ENCODE measurements at regions not wholly inside any gene's neighbourhood (a gene's known extent, or its start where the extent isn't known, plus 50 kb on each side); places are given as distances from the start of the nearest gene placed in this dataset.

- Mint-ChIP-seq H3K4me1 (no peaks in the 10 kb centered on the region), H3K27me3 (no peaks in the 10 kb centered on the region), H3K9me3 (peaks cover 19% of the 10 kb centered on the region), H3K27ac (ENCODE audit: low read depth) (no peak overlapping the region), H3K4me3 (no peak overlapping the region), H3K36me3 (ENCODE audit: insufficient read depth) (no peaks in the 10 kb centered on the region)
- ATAC-seq (replicated peaks; ENCODE audit: extremely low read depth, poor library complexity, severe bottlenecking) = no peak
- no peak for DNase-seq (ENCODE audit: low spot score in 2 of 2)
Observed at GRCh38 chr4:130449741-130450140, 1353.8 kb downstream of the C4orf33 start.

GRCh38 chr4:130468340-130468739 is 1372.4 kb downstream of the C4orf33 start:
- no peak overlapping the region for H3K4me3 Mint-ChIP-seq
- peaks cover 5% of the 10 kb centered on the region for H3K9me3 Mint-ChIP-seq
- ATAC-seq (replicated peaks; ENCODE audit: extremely low read depth, poor library complexity, severe bottlenecking) = no peak
- H3K27ac Mint-ChIP-seq (ENCODE audit: low read depth) = no peak overlapping the region
- H3K36me3 Mint-ChIP-seq (ENCODE audit: insufficient read depth) = no peaks in the 10 kb centered on the region
- DNase-seq (ENCODE audit: low spot score in 2 of 2) = no peak
- no peaks in the 10 kb centered on the region for H3K4me1 Mint-ChIP-seq
- H3K27me3 Mint-ChIP-seq = no peaks in the 10 kb centered on the region

GRCh38 chr4:130478406-130478805 is 1382.5 kb downstream of the C4orf33 start:
- no peak for DNase-seq (ENCODE audit: low spot score in 2 of 2)
- H3K9me3 Mint-ChIP-seq = peaks cover 30% of the 10 kb centered on the region
- no peak for ATAC-seq (replicated peaks; ENCODE audit: extremely low read depth, poor library complexity, severe bottlenecking)

GRCh38 chr4:130479020-130479419 is 1383.1 kb downstream of the C4orf33 start:
- Mint-ChIP-seq H3K4me1 (no peaks in the 10 kb centered on the region), H3K36me3 (ENCODE audit: insufficient read depth) (no peaks in the 10 kb centered on the region), H3K27me3 (no peaks in the 10 kb centered on the region), H3K9me3 (peaks cover 30% of the 10 kb centered on the region), H3K4me3 (no peak overlapping the region), H3K27ac (ENCODE audit: low read depth) (no peak overlapping the region)
- ATAC-seq (replicated peaks; ENCODE audit: extremely low read depth, poor library complexity, severe bottlenecking) = no peak
- no peak for DNase-seq (ENCODE audit: low spot score in 2 of 2)

More at GRCh38 chr4:130478406-130478805, 1382.5 kb downstream of the C4orf33 start:
- Mint-ChIP-seq H3K27ac (ENCODE audit: low read depth) (no peak overlapping the region), H3K4me3 (no peak overlapping the region), H3K4me1 (no peaks in the 10 kb centered on the region), H3K36me3 (ENCODE audit: insufficient read depth) (no peaks in the 10 kb centered on the region), H3K27me3 (no peaks in the 10 kb centered on the region)

- Mint-ChIP-seq H3K9me3 (peaks cover 31% of the 10 kb centered on the region), H3K36me3 (ENCODE audit: insufficient read depth) (no peaks in the 10 kb centered on the region), H3K4me1 (no peaks in the 10 kb centered on the region), H3K27ac (ENCODE audit: low read depth) (no peak overlapping the region), H3K4me3 (no peak overlapping the region), H3K27me3 (no peaks in the 10 kb centered on the region)
- ATAC-seq (replicated peaks; ENCODE audit: extremely low read depth, poor library complexity, severe bottlenecking) = no peak
- DNase-seq (ENCODE audit: low spot score in 2 of 2) = no peak
Observed at GRCh38 chr4:130479674-130480073, 1383.7 kb downstream of the C4orf33 start.

GRCh38 chr4:130484826-130485225 is 1388.9 kb downstream of the C4orf33 start:
- Mint-ChIP-seq H3K4me3 (no peak overlapping the region), H3K36me3 (ENCODE audit: insufficient read depth) (no peaks in the 10 kb centered on the region), H3K9me3 (peaks cover 33% of the 10 kb centered on the region), H3K27me3 (no peaks in the 10 kb centered on the region), H3K27ac (ENCODE audit: low read depth) (no peak overlapping the region), H3K4me1 (no peaks in the 10 kb centered on the region)
- ATAC-seq (replicated peaks; ENCODE audit: extremely low read depth, poor library complexity, severe bottlenecking) (no peak), DNase-seq (ENCODE audit: low spot score in 2 of 2) (no peak)

- Mint-ChIP-seq H3K9me3 (peaks cover 31% of the 10 kb centered on the region), H3K27me3 (no peaks in the 10 kb centered on the region), H3K27ac (ENCODE audit: low read depth) (no peak overlapping the region), H3K36me3 (ENCODE audit: insufficient read depth) (no peaks in the 10 kb centered on the region), H3K4me3 (no peak overlapping the region), H3K4me1 (no peaks in the 10 kb centered on the region)
- ATAC-seq (replicated peaks; ENCODE audit: extremely low read depth, poor library complexity, severe bottlenecking) (no peak), DNase-seq (ENCODE audit: low spot score in 2 of 2) (no peak)
Observed at GRCh38 chr4:130485371-130485770, 1389.4 kb downstream of the C4orf33 start.

- Mint-ChIP-seq H3K4me1 (no peaks in the 10 kb centered on the region), H3K36me3 (ENCODE audit: insufficient read depth) (no peaks in the 10 kb centered on the region), H3K27me3 (no peaks in the 10 kb centered on the region), H3K9me3 (peaks cover 28% of the 10 kb centered on the region), H3K27ac (ENCODE audit: low read depth) (no peak overlapping the region), H3K4me3 (no peak overlapping the region)
- no peak for DNase-seq (ENCODE audit: low spot score in 2 of 2)
- no peak for ATAC-seq (replicated peaks; ENCODE audit: extremely low read depth, poor library complexity, severe bottlenecking)
Observed at GRCh38 chr4:130486186-130486585, 1390.2 kb downstream of the C4orf33 start.

- DNase-seq (ENCODE audit: low spot score in 2 of 2) = no peak
- H3K36me3 Mint-ChIP-seq (ENCODE audit: insufficient read depth) = no peaks in the 10 kb centered on the region
- no peak overlapping the region for H3K27ac Mint-ChIP-seq (ENCODE audit: low read depth)
- no peaks in the 10 kb centered on the region for H3K4me1 Mint-ChIP-seq
- ATAC-seq (replicated peaks; ENCODE audit: extremely low read depth, poor library complexity, severe bottlenecking) = no peak
- no peak overlapping the region for H3K4me3 Mint-ChIP-seq
- H3K27me3 Mint-ChIP-seq = no peaks in the 10 kb centered on the region
- peaks cover 34% of the 10 kb centered on the region for H3K9me3 Mint-ChIP-seq
Observed at GRCh38 chr4:130486841-130487240, 1390.9 kb downstream of the C4orf33 start.

GRCh38 chr4:130510661-130511060 is 1414.7 kb downstream of the C4orf33 start:
- Mint-ChIP-seq H3K9me3 (peaks cover 16% of the 10 kb centered on the region), H3K4me3 (no peak overlapping the region)

GRCh38 chr4:130511776-130512175 is 1415.8 kb downstream of the C4orf33 start:
- Mint-ChIP-seq H3K9me3 (peaks cover 22% of the 10 kb centered on the region), H3K4me3 (no peak overlapping the region), H3K27me3 (no peaks in the 10 kb centered on the region), H3K36me3 (ENCODE audit: insufficient read depth) (peaks cover 1% of the 10 kb centered on the region), H3K27ac (ENCODE audit: low read depth) (no peak overlapping the region), H3K4me1 (no peaks in the 10 kb centered on the region)
- ATAC-seq (replicated peaks; ENCODE audit: extremely low read depth, poor library complexity, severe bottlenecking) (no peak), DNase-seq (ENCODE audit: low spot score in 2 of 2) (no peak)

More at GRCh38 chr4:130510661-130511060, 1414.7 kb downstream of the C4orf33 start:
- H3K36me3 Mint-ChIP-seq (ENCODE audit: insufficient read depth) = peaks cover 1% of the 10 kb centered on the region
- H3K4me1 Mint-ChIP-seq = no peaks in the 10 kb centered on the region
- no peak overlapping the region for H3K27ac Mint-ChIP-seq (ENCODE audit: low read depth)
- H3K27me3 Mint-ChIP-seq = no peaks in the 10 kb centered on the region
- DNase-seq (ENCODE audit: low spot score in 2 of 2) (no peak), ATAC-seq (replicated peaks; ENCODE audit: extremely low read depth, poor library complexity, severe bottlenecking) (no peak)

- Mint-ChIP-seq H3K27me3 (no peaks in the 10 kb centered on the region), H3K4me3 (no peak overlapping the region), H3K9me3 (peaks cover 14% of the 10 kb centered on the region), H3K27ac (ENCODE audit: low read depth) (no peak overlapping the region), H3K4me1 (no peaks in the 10 kb centered on the region), H3K36me3 (ENCODE audit: insufficient read depth) (no peaks in the 10 kb centered on the region)
- DNase-seq (ENCODE audit: low spot score in 2 of 2) = no peak
- no peak for ATAC-seq (replicated peaks; ENCODE audit: extremely low read depth, poor library complexity, severe bottlenecking)
Observed at GRCh38 chr4:130524057-130524456, 1428.1 kb downstream of the C4orf33 start.

- H3K4me3 Mint-ChIP-seq = no peak overlapping the region
- H3K36me3 Mint-ChIP-seq (ENCODE audit: insufficient read depth) = no peaks in the 10 kb centered on the region
- H3K27me3 Mint-ChIP-seq = no peaks in the 10 kb centered on the region
- no peak overlapping the region for H3K27ac Mint-ChIP-seq (ENCODE audit: low read depth)
- peaks cover 47% of the 10 kb centered on the region for H3K9me3 Mint-ChIP-seq
- ATAC-seq (replicated peaks; ENCODE audit: extremely low read depth, poor library complexity, severe bottlenecking) = no peak
- no peak for DNase-seq (ENCODE audit: low spot score in 2 of 2)
- no peaks in the 10 kb centered on the region for H3K4me1 Mint-ChIP-seq
Observed at GRCh38 chr4:130530505-130530904, 1434.6 kb downstream of the C4orf33 start.

GRCh38 chr4:130534651-130535050 is 1438.7 kb downstream of the C4orf33 start:
- Mint-ChIP-seq H3K9me3 (peaks cover 45% of the 10 kb centered on the region), H3K27me3 (no peaks in the 10 kb centered on the region), H3K27ac (ENCODE audit: low read depth) (no peak overlapping the region), H3K36me3 (ENCODE audit: insufficient read depth) (no peaks in the 10 kb centered on the region), H3K4me1 (no peaks in the 10 kb centered on the region), H3K4me3 (no peak overlapping the region)
- no peak for ATAC-seq (replicated peaks; ENCODE audit: extremely low read depth, poor library complexity, severe bottlenecking)
- no peak for DNase-seq (ENCODE audit: low spot score in 2 of 2)
